Lung (tissue), 11 donors: ENCODE measurements at regions not wholly inside any gene's neighbourhood (a gene's known extent, or its start where the extent isn't known, plus 50 kb on each side); places are given as distances from the start of the nearest gene placed in this dataset.

Source experiments
- ATAC-seq: fragments of 200-7000 bp; cut with Tn5 transposase; one replicate; pipeline ENCODE4 v1.9.1; 2020; ENCODE audit warnings: moderate number of reproducible peaks; ENCODE audit not compliant: insufficient read depth, low FRiP score
- DNase-seq, 3 donors: peaks; one replicate each; pipeline ENCODE4 v3.0.0-alpha.2; 2013 to 2017
- H3K27ac ChIP-seq, 2 donors: one replicate each; pipeline ENCODE4 v1.5.1; 2013; ENCODE audit warnings: mild to moderate bottlenecking in 2 of 2, moderate library complexity in 2 of 2, control low read depth in 1 of 2, inconsistent platforms in 1 of 2, low read depth in 1 of 2, low read length in 1 of 2
- H3K27me3 ChIP-seq, 3 donors: one replicate each; pipeline ENCODE4 v1.5.1; 2013; ENCODE audit warnings: low read length in 2 of 3; ENCODE audit not compliant: control insufficient read depth in 3 of 3, insufficient read depth in 3 of 3
- H3K36me3 ChIP-seq, 4 donors: one replicate each; pipeline ENCODE4 v1.5.1; 2013; ENCODE audit warnings: low read length in 4 of 4, mild to moderate bottlenecking in 1 of 4, moderate library complexity in 1 of 4; ENCODE audit not compliant: control insufficient read depth in 4 of 4, insufficient read depth in 4 of 4
- H3K4me1 ChIP-seq, 5 donors: one replicate each; pipeline ENCODE4 v1.5.1; 2013; ENCODE audit warnings: low read length in 5 of 5, mild to moderate bottlenecking in 2 of 5, moderate library complexity in 1 of 5; ENCODE audit not compliant: control insufficient read depth in 5 of 5, insufficient read depth in 5 of 5
- H3K4me3 ChIP-seq: one replicate; pipeline ENCODE4 v1.5.1; 2013; ENCODE audit warnings: mild to moderate bottlenecking, control low read depth, moderate library complexity
- H3K9ac ChIP-seq, 2 donors: one replicate each; pipeline ENCODE4 v1.5.1; 2013; ENCODE audit warnings: low read length in 2 of 2, control low read depth in 1 of 2; ENCODE audit not compliant: insufficient read depth in 1 of 2
- H3K9me3 ChIP-seq, 4 donors: one replicate each; pipeline ENCODE4 v1.5.1; 2013; ENCODE audit warnings: low read length in 3 of 4, mild to moderate bottlenecking in 1 of 4, moderate library complexity in 1 of 4; ENCODE audit not compliant: control insufficient read depth in 4 of 4, insufficient read depth in 3 of 4
- WGBS, 2 donors: extraction: QIAGEN DNeasy Blood & Tissue Kit; methylation state at CpG; one replicate each; pipeline ENCODE4 v1.1.7; 2013; 5-methylcytosine and 5-hydroxymethylcytosine counted together
- TF ChIP-seq, protein P1 (sequence below): IDR thresholded peaks from 2 replicates; pipeline ENCODE4 v1.5.1; 2012; ENCODE audit warnings: mild to moderate bottlenecking; ENCODE audit errors: control extremely low read depth, extremely low read depth
- donor health status: control.
- donor health status: control.
- donor health status: Bipolar disorder and iron deficiency.
- donor health status: healthy.
- donor health status: DM: yes; HTN: yes; CAD: no.

DNA sequence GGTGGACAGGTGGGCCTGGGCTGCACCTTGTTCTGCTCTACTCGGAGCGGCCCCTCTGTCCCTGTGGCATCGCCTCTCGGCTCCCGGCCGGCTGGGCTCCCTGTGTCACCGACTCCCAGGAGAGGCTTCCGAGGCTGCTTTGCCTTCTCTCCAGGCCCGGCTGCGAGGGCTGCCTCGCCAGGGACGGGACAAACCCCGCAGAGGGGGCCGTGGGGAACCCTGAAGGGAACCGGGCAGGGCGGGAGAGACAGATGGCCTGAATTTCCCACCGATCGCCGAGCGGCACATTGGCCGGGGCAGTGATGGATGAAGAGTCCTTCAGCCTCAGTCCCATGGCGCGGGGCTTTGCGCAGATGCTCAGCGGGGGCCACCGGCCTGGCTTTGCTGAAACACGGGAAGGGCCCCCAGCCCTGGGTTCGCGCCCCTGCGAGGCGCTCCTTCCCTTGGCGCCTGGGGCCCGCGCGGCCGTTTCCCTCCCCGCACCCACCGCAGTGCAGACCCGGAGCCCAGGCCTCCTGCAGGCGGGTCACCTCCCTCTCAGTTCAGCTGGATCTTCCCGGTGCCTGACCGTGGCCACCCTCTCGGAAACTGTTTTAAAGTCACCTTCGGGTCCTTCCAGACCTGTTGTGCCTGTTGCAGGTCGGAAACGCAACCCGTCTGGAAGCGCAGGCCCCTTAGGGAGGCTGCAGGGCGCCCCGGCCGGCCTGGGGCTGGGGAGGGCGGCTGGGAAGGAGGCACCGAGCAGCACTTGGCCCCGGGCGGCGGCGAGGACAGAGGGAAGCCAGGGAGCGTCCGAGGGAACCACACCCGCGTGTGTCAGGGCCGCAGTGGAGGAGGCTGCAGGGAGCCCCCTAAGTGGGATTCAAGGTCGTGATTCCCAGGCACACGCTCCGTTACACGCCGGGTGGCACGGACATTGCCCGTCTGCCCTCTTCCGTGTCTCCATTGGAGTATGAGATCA, 341.9 kb upstream of the SALL3 start:
- Histone ChIP-seq H3K36me3 (no peaks in the 10 kb centered on the region), H3K4me3 (no peak overlapping the region), H3K27ac (no peak overlapping the region), H3K9ac (no peak overlapping the region), H3K9me3 (no peaks in the 10 kb centered on the region), H3K27me3 (no peaks in the 10 kb centered on the region), H3K4me1 (peaks cover 0 to 18% (median 5%) of the 10 kb centered on the region in 5 donors)
- DNase-seq (no peak), ATAC-seq (no peak)
- WGBS, 2 donors: 93 to 94% methylated on average over 65 to 70 of the region's 70 CpGs
- TF ChIP-seq, protein P1, sequence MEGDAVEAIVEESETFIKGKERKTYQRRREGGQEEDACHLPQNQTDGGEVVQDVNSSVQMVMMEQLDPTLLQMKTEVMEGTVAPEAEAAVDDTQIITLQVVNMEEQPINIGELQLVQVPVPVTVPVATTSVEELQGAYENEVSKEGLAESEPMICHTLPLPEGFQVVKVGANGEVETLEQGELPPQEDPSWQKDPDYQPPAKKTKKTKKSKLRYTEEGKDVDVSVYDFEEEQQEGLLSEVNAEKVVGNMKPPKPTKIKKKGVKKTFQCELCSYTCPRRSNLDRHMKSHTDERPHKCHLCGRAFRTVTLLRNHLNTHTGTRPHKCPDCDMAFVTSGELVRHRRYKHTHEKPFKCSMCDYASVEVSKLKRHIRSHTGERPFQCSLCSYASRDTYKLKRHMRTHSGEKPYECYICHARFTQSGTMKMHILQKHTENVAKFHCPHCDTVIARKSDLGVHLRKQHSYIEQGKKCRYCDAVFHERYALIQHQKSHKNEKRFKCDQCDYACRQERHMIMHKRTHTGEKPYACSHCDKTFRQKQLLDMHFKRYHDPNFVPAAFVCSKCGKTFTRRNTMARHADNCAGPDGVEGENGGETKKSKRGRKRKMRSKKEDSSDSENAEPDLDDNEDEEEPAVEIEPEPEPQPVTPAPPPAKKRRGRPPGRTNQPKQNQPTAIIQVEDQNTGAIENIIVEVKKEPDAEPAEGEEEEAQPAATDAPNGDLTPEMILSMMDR: no peak

DNA sequence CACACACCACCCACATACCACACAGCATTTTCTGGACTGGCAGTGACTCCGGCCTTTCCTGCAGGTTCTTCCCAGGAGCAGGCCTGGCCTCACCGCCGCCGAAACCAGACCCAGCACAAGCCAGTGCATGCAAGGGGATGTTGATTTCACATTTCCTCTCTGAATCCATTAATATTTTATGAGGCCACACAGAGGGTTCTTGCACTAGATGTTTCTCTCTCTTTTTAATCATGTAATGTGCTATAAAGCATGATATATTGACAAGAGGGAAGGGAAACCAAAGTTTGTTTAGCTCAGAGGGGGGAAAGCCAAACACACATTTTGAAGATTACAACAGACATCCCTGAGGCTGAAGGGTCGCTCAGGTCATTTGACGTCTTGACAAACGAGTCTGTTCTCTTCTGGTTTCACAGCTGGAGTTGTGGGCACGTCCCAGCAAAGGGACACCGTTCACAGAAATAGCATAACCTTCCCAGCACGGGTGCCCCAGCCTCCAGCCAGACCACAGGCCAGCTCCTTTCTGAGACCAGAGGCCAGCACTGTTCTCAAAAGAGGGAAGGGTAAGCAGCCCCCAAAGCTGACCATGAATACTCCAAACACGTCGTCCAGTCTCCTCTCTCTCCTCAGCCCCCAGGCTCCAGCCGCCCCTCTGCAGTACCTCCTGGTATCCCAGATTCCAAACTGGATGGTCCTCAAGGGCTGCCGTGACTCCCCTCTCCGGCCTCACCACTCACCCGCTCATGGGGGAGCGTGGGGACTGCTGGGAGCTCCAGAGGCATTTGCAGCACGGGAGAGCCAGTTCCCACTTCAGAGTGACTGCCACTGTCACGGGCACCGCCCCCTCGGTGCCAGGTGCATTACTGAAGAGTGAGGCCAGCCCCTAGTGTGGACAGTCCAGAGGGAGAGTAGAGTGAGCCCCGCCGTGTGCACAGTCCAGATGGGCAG, 340.3 kb upstream of the SALL3 start:
- 71 to 76% methylated on average over 23 of the region's 23 CpGs for WGBS, 2 donors
- Histone ChIP-seq H3K27ac (no peak overlapping the region), H3K9me3 (no peaks in the 10 kb centered on the region), H3K9ac (no peak overlapping the region), H3K27me3 (no peaks in the 10 kb centered on the region), H3K4me1 (peaks cover 0 to 23% (median 5%) of the 10 kb centered on the region in 5 donors), H3K36me3 (no peaks in the 10 kb centered on the region), H3K4me3 (no peak overlapping the region)
- TF ChIP-seq, protein P1: no peak
- ATAC-seq (no peak), DNase-seq (peak in 2 of 3 donors; percentile 14 to 38)

DNA sequence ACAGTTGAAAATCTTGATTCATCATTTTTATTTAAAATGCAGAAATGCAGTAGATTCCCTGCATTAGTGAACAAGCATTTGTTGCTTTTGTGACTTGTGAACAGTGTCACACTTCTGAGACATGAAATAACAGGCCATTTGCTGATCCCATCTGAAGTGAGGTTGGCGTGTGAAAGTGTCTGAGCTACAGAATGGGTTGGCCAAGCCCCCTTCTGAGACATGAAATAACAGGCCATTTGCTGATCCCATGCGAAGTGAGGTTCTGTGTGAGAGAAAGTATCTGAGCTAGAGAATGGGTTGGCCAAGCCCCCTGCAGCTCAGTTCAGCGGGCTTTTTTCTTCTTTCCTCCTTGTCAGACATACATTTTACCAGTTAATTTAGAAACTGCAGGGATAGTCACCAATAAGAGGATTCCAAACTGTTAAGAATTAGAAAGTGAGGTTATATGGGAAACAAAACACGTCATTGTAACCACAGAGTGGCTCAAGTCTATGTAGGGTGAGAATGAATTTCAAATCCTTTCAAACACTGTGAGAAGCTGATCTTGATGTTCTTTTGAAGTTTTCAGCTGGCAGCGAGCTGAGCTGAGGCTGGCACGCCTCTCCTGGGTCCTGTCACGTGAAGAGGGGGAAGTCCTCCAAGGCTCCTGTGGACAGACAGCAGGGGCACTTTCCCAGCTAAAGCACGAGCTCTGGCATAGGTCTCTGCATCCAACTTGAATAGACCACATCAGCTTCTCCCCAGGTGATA, 339.2 kb upstream of the SALL3 start:
- Histone ChIP-seq H3K27me3 (no peaks in the 10 kb centered on the region), H3K9me3 (peaks cover 0 to 4% (median 0%) of the 10 kb centered on the region in 4 donors), H3K4me1 (peaks cover 0 to 23% (median 5%) of the 10 kb centered on the region in 5 donors), H3K4me3 (no peak overlapping the region), H3K9ac (no peak overlapping the region), H3K36me3 (no peaks in the 10 kb centered on the region), H3K27ac (no peak overlapping the region)
- DNase-seq (peak in 1 of 3 donors; percentile 15), ATAC-seq (no peak)
- WGBS, 2 donors: 68 to 75% methylated on average over 8 of the region's 8 CpGs
- TF ChIP-seq, protein P1: no peak
